DMS 273 (cell line): ENCODE measurements at regions not wholly inside any gene's neighbourhood (a gene's known extent, or its start where the extent isn't known, plus 50 kb on each side); places are given as distances from the start of the nearest gene placed in this dataset.

Experiments
- DNase-seq: peaks from one replicate; lab custom pipeline; 2025; ENCODE audit not compliant: unreplicated experiment; lab: John Stamatoyannopoulos, UW

DNA sequence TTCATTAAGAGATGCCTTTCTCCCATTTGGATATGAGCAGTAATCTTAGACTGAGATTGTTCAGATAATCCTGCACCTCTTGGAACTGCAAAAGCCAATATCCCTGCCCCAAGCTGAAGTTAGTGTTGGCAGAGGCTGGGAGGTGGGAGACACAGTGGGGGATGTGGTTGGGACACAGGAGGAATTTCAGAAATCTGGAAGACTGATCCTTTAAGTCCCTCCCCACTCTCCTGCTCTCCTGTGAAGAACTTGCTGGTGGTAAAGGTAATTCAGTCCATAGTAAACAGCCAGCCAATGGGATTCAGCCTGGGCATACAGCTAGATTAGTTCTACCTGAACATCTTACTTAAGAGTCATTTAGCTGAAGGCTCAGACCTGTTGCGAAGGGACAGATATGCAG is 50.0 kb upstream of the TMEM178A start:
- no peak for DNase-seq
